H1 (cell line): ENCODE measurements at regions not wholly inside any gene's neighbourhood (a gene's known extent, or its start where the extent isn't known, plus 50 kb on each side); places are given as distances from the start of the nearest gene placed in this dataset.

ENCODE experiments used
- CTCF ChIA-PET: fragments of 300-600 bp; sonication (Branson Sonifier 250); formaldehyde crosslinking; loops from one replicate; lab custom pipeline; 2021; ENCODE audit not compliant: partially characterized antibody; lab: Charles Lee
- POLR2A ChIA-PET: fragments of 300-600 bp; sonication (Branson Sonifier 250); formaldehyde crosslinking; loops from one replicate; lab custom pipeline; 2021; ENCODE audit warnings: inconsistent platforms; ENCODE audit not compliant: partially characterized antibody; lab: Charles Lee
- DNase-seq, 2 experiments: peaks; one replicate each; pipeline versions ENCODE4 v3.0.0 to v3.0.0-alpha.2; 2010 to 2022; ENCODE audit warnings: low spot score in 2 of 2, low read depth in 1 of 2, mixed read lengths in 1 of 2
- FAIRE-seq: peaks from 2 replicates; lab custom pipeline; 2011; peaks lifted over from hg19 to GRCh38; lab: Jason Lieb, UNC
- H2AFZ ChIP-seq: 2 replicates; pipeline ENCODE4 v1.8.1; 2012; ENCODE audit warnings: low read length, inconsistent platforms
- H2AK5ac ChIP-seq: 2 replicates; pipeline ENCODE4 v1.6.1; 2013; ENCODE audit warnings: low read depth, low read length
- H2BK120ac ChIP-seq: replicated peaks from 2 replicates; pipeline ENCODE3; 2013; ENCODE audit warnings: low read depth, low read length, inconsistent platforms
- H2BK12ac ChIP-seq: 2 replicates; pipeline ENCODE4 v1.6.1; 2013; ENCODE audit warnings: low read depth, low read length
- H2BK15ac ChIP-seq: 2 replicates; pipeline ENCODE4 v1.6.1; 2013; ENCODE audit warnings: low read length
- H2BK20ac ChIP-seq: 2 replicates; pipeline ENCODE4 v1.6.1; 2013; ENCODE audit warnings: low read length
- H2BK5ac ChIP-seq: 2 replicates; pipeline ENCODE4 v1.6.1; 2013; ENCODE audit warnings: low read depth, low read length
- H3K14ac ChIP-seq: 2 replicates; pipeline ENCODE4 v1.6.1; 2013; ENCODE audit warnings: inconsistent platforms; ENCODE audit not compliant: insufficient read length
- H3K18ac ChIP-seq: 2 replicates; pipeline ENCODE4 v1.6.1; 2013; ENCODE audit warnings: low read length; ENCODE audit errors: extremely low read depth
- H3K23ac ChIP-seq: 2 replicates; pipeline ENCODE4 v1.6.1; 2013; ENCODE audit warnings: inconsistent platforms; ENCODE audit not compliant: insufficient read length
- H3K23me2 ChIP-seq: 2 replicates; pipeline ENCODE4 v1.6.1; 2013; ENCODE audit warnings: low read depth, low read length
- H3K27ac ChIP-seq: 2 replicates; pipeline ENCODE4 v1.6.1; 2011; ENCODE audit warnings: low read depth, low read length, inconsistent platforms
- H3K27me3 ChIP-seq, 4 experiments: replicated peaks in 1 of 4; 1 replicate in 1 of 4; 2 replicates in 3 of 4; pipeline versions ENCODE4 v1.6.1 to v1.8.1; 2011 to 2013; ENCODE audit warnings: low read length in 3 of 4, mild to moderate bottlenecking in 3 of 4, inconsistent platforms in 2 of 4, mixed read lengths in 2 of 4, moderate library complexity in 1 of 4; ENCODE audit not compliant: control insufficient read depth in 3 of 4, insufficient read depth in 3 of 4; ENCODE audit errors: extremely low read depth in 1 of 4
- H3K36me3 ChIP-seq, 4 experiments: 2 replicates each; pipeline versions ENCODE4 v1.6.1 to v1.8.1; 2011 to 2013; ENCODE audit warnings: mild to moderate bottlenecking in 4 of 4, low read length in 3 of 4, moderate library complexity in 2 of 4, control low read depth in 1 of 4, inconsistent platforms in 1 of 4; ENCODE audit not compliant: insufficient read depth in 4 of 4, control insufficient read depth in 2 of 4
- H3K4ac ChIP-seq: replicated peaks from 2 replicates; pipeline ENCODE3; 2013; ENCODE audit warnings: low read length, low read depth, mixed read lengths, inconsistent platforms; ENCODE audit not compliant: insufficient read length
- H3K4me1 ChIP-seq, 4 experiments: replicated peaks in 1 of 4; 1 replicate in 1 of 4; 2 replicates in 3 of 4; pipeline versions ENCODE4 v1.6.1 to v1.8.1; 2011 to 2013; ENCODE audit warnings: low read length in 3 of 4, inconsistent platforms in 2 of 4, mixed read lengths in 1 of 4; ENCODE audit not compliant: insufficient read depth in 4 of 4, control insufficient read depth in 3 of 4
- H3K4me2 ChIP-seq, 2 experiments: 2 replicates each; pipeline versions ENCODE4 v1.6.1 to v1.8.1; 2011 to 2013; ENCODE audit warnings: low read depth in 2 of 2, low read length in 2 of 2, control low read depth in 1 of 2, inconsistent platforms in 1 of 2, mild to moderate bottlenecking in 1 of 2; ENCODE audit not compliant: insufficient read depth in 1 of 2
- H3K4me3 ChIP-seq, 4 experiments: fragments of 200-600, 300-600 bp in 1 of 4; sonication (generic), shearing (Covaris generic), sonication (Bioruptor Twin) in 1 of 4; 2 replicates each; pipeline versions ENCODE4 v1.5.1 to v1.8.1; 2011 to 2016; ENCODE audit warnings: low read length in 4 of 4, low read depth in 3 of 4, control low read depth in 2 of 4, inconsistent platforms in 2 of 4, mild to moderate bottlenecking in 2 of 4, mixed read lengths in 1 of 4, moderate library complexity in 1 of 4; ENCODE audit not compliant: insufficient read depth in 2 of 4; ENCODE audit errors: extremely low read depth in 1 of 4
- H3K56ac ChIP-seq: replicated peaks from 2 replicates; pipeline ENCODE3; 2013; ENCODE audit warnings: low read depth, mild to moderate bottlenecking, mixed read lengths, low read length, inconsistent platforms; ENCODE audit not compliant: insufficient read length
- H3K79me1 ChIP-seq: 2 replicates; pipeline ENCODE4 v1.6.1; 2013; ENCODE audit warnings: low read depth, low read length, control low read depth
- H3K79me2 ChIP-seq, 2 experiments: 2 replicates each; pipeline versions ENCODE4 v1.6.1 to v1.8.1; 2012 to 2013; ENCODE audit warnings: low read length in 2 of 2, mild to moderate bottlenecking in 2 of 2, inconsistent platforms in 1 of 2; ENCODE audit not compliant: insufficient read depth in 2 of 2, control insufficient read depth in 1 of 2
- H3K9ac ChIP-seq, 4 experiments: replicated peaks in 1 of 4; 1 replicate in 1 of 4; 2 replicates in 3 of 4; pipeline versions ENCODE4 v1.6.1 to v1.8.1; 2011 to 2013; ENCODE audit warnings: low read depth in 3 of 4, low read length in 3 of 4, control low read depth in 2 of 4, mild to moderate bottlenecking in 2 of 4, moderate library complexity in 2 of 4, inconsistent platforms in 1 of 4; ENCODE audit errors: extremely low read depth in 1 of 4
- H3K9me3 ChIP-seq, 2 experiments: 2 replicates each; pipeline versions ENCODE4 v1.6.1 to v1.8.1; 2012 to 2013; ENCODE audit warnings: mild to moderate bottlenecking in 2 of 2, moderate library complexity in 2 of 2, control low read depth in 1 of 2, inconsistent platforms in 1 of 2, low read depth in 1 of 2, low read length in 1 of 2, mixed read lengths in 1 of 2; ENCODE audit not compliant: insufficient read depth in 2 of 2
- H4K20me1 ChIP-seq, 2 experiments: replicated peaks in 1 of 2; 2 replicates each; pipeline versions ENCODE3 to v1.8.1; 2011 to 2013; ENCODE audit warnings: inconsistent platforms in 2 of 2, low read length in 2 of 2, mild to moderate bottlenecking in 1 of 2; ENCODE audit not compliant: insufficient read depth in 2 of 2, control insufficient read depth in 1 of 2
- H4K5ac ChIP-seq: 2 replicates; pipeline ENCODE4 v1.6.1; 2013; ENCODE audit warnings: low read length, low read depth, mixed read lengths, inconsistent platforms; ENCODE audit not compliant: insufficient read length
- H4K8ac ChIP-seq: 2 replicates; pipeline ENCODE4 v1.8.0; 2013; ENCODE audit warnings: mild to moderate bottlenecking, moderate library complexity, low read length, inconsistent platforms; ENCODE audit not compliant: insufficient read depth; ENCODE audit errors: extremely low read depth
- H4K91ac ChIP-seq: replicated peaks from 2 replicates; pipeline ENCODE3; 2013; ENCODE audit warnings: low read length, mixed read lengths, inconsistent platforms; ENCODE audit not compliant: insufficient read length
- BRCA1 ChIP-seq: IDR thresholded peaks from 2 replicates; pipeline ENCODE4 v1.6.1; 2012; ENCODE audit warnings: low read depth, low read length, improper control_type of control experiment
- CREB1 ChIP-seq: IDR thresholded peaks from 2 replicates; pipeline ENCODE4 v1.6.1; 2012; ENCODE audit warnings: inconsistent platforms
- JUN ChIP-seq: IDR thresholded peaks from 2 replicates; pipeline ENCODE4 v1.6.1; 2011; ENCODE audit warnings: low read depth, mild to moderate bottlenecking, improper control_type of control experiment, low read length
- NRF1 ChIP-seq: IDR thresholded peaks from 2 replicates; pipeline ENCODE4 v1.6.1; 2011; ENCODE audit warnings: mild to moderate bottlenecking, low read depth, low read length, improper control_type of control experiment
- POU5F1 ChIP-seq: IDR thresholded peaks from 2 replicates; pipeline ENCODE4 v1.6.1; 2011; ENCODE audit warnings: low read depth, mild to moderate bottlenecking, low read length, moderate library complexity
- TAF1 ChIP-seq: IDR thresholded peaks from 2 replicates; pipeline ENCODE4 v1.6.1; 2011; ENCODE audit warnings: mild to moderate bottlenecking, low read depth, low read length
- ZNF274 ChIP-seq: IDR thresholded peaks from 2 replicates; pipeline ENCODE4 v1.7.0; 2012; ENCODE audit warnings: low read length, borderline replicate concordance; ENCODE audit errors: extremely low read depth
- WGBS, 2 experiments: shearing (Covaris generic) in 1 of 2; methylation state at CpG; one replicate each; pipeline versions ENCODE4 v1.1.6 to v1.1.7; 2013 to 2015; ENCODE audit warnings: low lambda C conversion rate in 2 of 2, mixed read lengths in 2 of 2, inconsistent platforms in 1 of 2, low coverage in 1 of 2, missing lambda C conversion rate in 1 of 2; ENCODE audit not compliant: insufficient replicate concordance in 2 of 2, insufficient coverage in 1 of 2, insufficient read length in 1 of 2; ENCODE audit errors: extremely low coverage in 1 of 2, missing lambda C conversion rate in 1 of 2; 5-methylcytosine and 5-hydroxymethylcytosine counted together

GRCh38 chr1:188406636-188407035, 1577.9 kb downstream of the PLA2G4A start:
- 100% methylated on average over 2 of the region's 2 CpGs; no CpG with 5 or more reads in 1 of the 2 experiments for WGBS, 2 experiments
- Histone ChIP-seq H2BK15ac (no peak overlapping the region), H2BK120ac (no peak overlapping the region), H3K9ac (no peak overlapping the region), H4K20me1 (no peaks in the 10 kb centered on the region), H4K5ac (no peak overlapping the region), H3K56ac (no peak overlapping the region), H4K91ac (no peak overlapping the region), H3K14ac (no peak overlapping the region), H2AFZ (no peak overlapping the region), H3K4me2 (no peak overlapping the region), H2BK20ac (no peak overlapping the region), H3K79me2 (no peaks in the 10 kb centered on the region), H3K27ac (no peak overlapping the region), H3K4me3 (no peak overlapping the region), H3K36me3 (no peaks in the 10 kb centered on the region), H3K9me3 (no peaks in the 10 kb centered on the region), H2BK12ac (no peak overlapping the region), H3K23ac (no peak overlapping the region), H4K8ac (no peak overlapping the region), H3K23me2 (no peaks in the 10 kb centered on the region), H3K79me1 (no peaks in the 10 kb centered on the region), H3K4ac (no peak overlapping the region), H3K18ac (no peak overlapping the region), H2BK5ac (no peak overlapping the region), H2AK5ac (no peak overlapping the region), H3K4me1 (no peaks in the 10 kb centered on the region), H3K27me3 (no peaks in the 10 kb centered on the region)
- ChIA-PET POLR2A (no interaction called here), CTCF (no interaction called here)
- no peak for FAIRE-seq
- DNase-seq, result no peak
- TF ChIP-seq TAF1, result no peak
- TF ChIP-seq JUN, result no peak
- TF ChIP-seq ZNF274, result no peak
- TF ChIP-seq CREB1, result no peak
- TF ChIP-seq BRCA1, result no peak
- TF ChIP-seq NRF1, result no peak
- TF ChIP-seq POU5F1, result no peak
